ENCODE measurements at regions not wholly inside any gene's neighbourhood (a gene's known extent, or its start where the extent isn't known, plus 50 kb on each side); places are given as distances from the start of the nearest gene placed in this dataset.

GRCh38 chr5:125429498-125429897 is 683.1 kb upstream of the ZNF608 start:
- no peak for TF ChIP-seq POLR2A (IDR thresholded peaks at IDR 0.05)
- TF ChIP-seq, protein P1, sequence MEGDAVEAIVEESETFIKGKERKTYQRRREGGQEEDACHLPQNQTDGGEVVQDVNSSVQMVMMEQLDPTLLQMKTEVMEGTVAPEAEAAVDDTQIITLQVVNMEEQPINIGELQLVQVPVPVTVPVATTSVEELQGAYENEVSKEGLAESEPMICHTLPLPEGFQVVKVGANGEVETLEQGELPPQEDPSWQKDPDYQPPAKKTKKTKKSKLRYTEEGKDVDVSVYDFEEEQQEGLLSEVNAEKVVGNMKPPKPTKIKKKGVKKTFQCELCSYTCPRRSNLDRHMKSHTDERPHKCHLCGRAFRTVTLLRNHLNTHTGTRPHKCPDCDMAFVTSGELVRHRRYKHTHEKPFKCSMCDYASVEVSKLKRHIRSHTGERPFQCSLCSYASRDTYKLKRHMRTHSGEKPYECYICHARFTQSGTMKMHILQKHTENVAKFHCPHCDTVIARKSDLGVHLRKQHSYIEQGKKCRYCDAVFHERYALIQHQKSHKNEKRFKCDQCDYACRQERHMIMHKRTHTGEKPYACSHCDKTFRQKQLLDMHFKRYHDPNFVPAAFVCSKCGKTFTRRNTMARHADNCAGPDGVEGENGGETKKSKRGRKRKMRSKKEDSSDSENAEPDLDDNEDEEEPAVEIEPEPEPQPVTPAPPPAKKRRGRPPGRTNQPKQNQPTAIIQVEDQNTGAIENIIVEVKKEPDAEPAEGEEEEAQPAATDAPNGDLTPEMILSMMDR (IDR thresholded peaks at IDR 0.05): no peak

Data from lower leg skin (tissue), 3 donors.